ENCODE measurements at regions not wholly inside any gene's neighbourhood (a gene's known extent, or its start where the extent isn't known, plus 50 kb on each side); places are given as distances from the start of the nearest gene placed in this dataset.
"Not testable (repeated sequence)": the region's sequence is repeated elsewhere in the genome, so short reads cannot be mapped to it uniquely, and the experiment has no call there.

GRCh38 chr3:152688313-152688712 lies 146.6 kb upstream of the P2RY1 start:
- no peaks in the 10 kb centered on the region for H3K27me3 Mint-ChIP-seq (ENCODE audit: low read depth)
- Histone ChIP-seq H2BK20ac (ENCODE audit: low read depth, low read length, poor library complexity, severe bottlenecking) (no peak overlapping the region), H3K14ac (ENCODE audit: insufficient read depth, low read length) (no peak overlapping the region), H4K20me1 (ENCODE audit: control insufficient read depth, insufficient read depth, insufficient read length) (no peaks in the 10 kb centered on the region), H3K79me1 (ENCODE audit: insufficient read depth, low read depth, low read length, poor library complexity, severe bottlenecking) (no peaks in the 10 kb centered on the region), H3K27ac (ENCODE audit: insufficient read length, low read depth, low read length) (no peak overlapping the region), H4K5ac (ENCODE audit: insufficient read length, low read depth, low read length) (no peak overlapping the region), H3K23ac (ENCODE audit: insufficient read length, low read depth, low read length) (no peak overlapping the region), H3T11ph (ENCODE audit: low read length) (no peak overlapping the region), H3K18ac (ENCODE audit: insufficient read length, low read depth, low read length) (no peak overlapping the region), H2BK12ac (ENCODE audit: insufficient read length, low read depth, low read length) (no peak overlapping the region), H2BK120ac (ENCODE audit: low read depth, low read length, poor library complexity, severe bottlenecking) (no peak overlapping the region), H3K79me2 (ENCODE audit: insufficient read depth, low read length) (no peaks in the 10 kb centered on the region), H3K9me3 (ENCODE audit: control insufficient read depth, low read depth, low read length) (peaks cover 9% of the 10 kb centered on the region), H2BK15ac (ENCODE audit: low read depth, low read length) (no peak overlapping the region), H3K27me3 (ENCODE audit: insufficient read depth, low read length) (no peaks in the 10 kb centered on the region), H3K9ac (ENCODE audit: extremely low read depth, insufficient read length, low read length) (no peak overlapping the region), H2BK5ac (ENCODE audit: insufficient read length, low read length) (no peak overlapping the region), H2AFZ (ENCODE audit: low read length) (no peak overlapping the region), H4K91ac (ENCODE audit: insufficient read length, low read depth, low read length) (no peak overlapping the region), H3K23me2 (ENCODE audit: insufficient read length, low read depth, low read length, poor library complexity, severe bottlenecking) (no peaks in the 10 kb centered on the region), H3K56ac (ENCODE audit: insufficient read length, low read depth, low read length) (no peak overlapping the region), H4K8ac (replicated peaks; ENCODE audit: insufficient read length, low read depth, low read length) (no peak overlapping the region), H3K4ac (ENCODE audit: low read depth, low read length) (no peak overlapping the region), H3K4me1 (ENCODE audit: insufficient read depth, low read length) (no peaks in the 10 kb centered on the region), H2AK5ac (ENCODE audit: insufficient read length, low read length) (no peak overlapping the region), H3K4me2 (ENCODE audit: insufficient read depth, insufficient read length, low read length) (no peak overlapping the region)
- no peak overlapping the region for H3K27ac Mint-ChIP-seq
- WGBS (ENCODE audit: extremely low coverage, insufficient read length, low lambda C conversion rate): no CpG with 5 or more reads among the region's 5 CpGs
- H3K4me1 Mint-ChIP-seq: peaks cover 8 to 10% of the 10 kb centered on the region in 2 experiments; a peak in 3 of 4 replicates
- no peak overlapping the region for H3K4me3 Mint-ChIP-seq
- DNase-seq: peak; percentile 37
- no peak for TF ChIP-seq CTCF (conservative IDR thresholded peaks at IDR 0.05)
- peaks cover 5 to 6% of the 10 kb centered on the region in 2 experiments; a peak in 4 of 5 replicates for H3K9me3 Mint-ChIP-seq
- H3K36me3 Mint-ChIP-seq (ENCODE audit: insufficient read depth in 1 of 3, low read depth in 3 of 3): peaks cover 0 to 4% (median 4%) of the 10 kb centered on the region in 3 experiments; a peak in 3 of 7 replicates

GRCh38 chr3:152692326-152692725 lies 142.6 kb upstream of the P2RY1 start:
- not testable (repeated sequence) for H2BK120ac ChIP-seq (ENCODE audit: low read depth, low read length, poor library complexity, severe bottlenecking); H3K27ac Mint-ChIP-seq; H3K9me3 Mint-ChIP-seq; H3K27me3 Mint-ChIP-seq (ENCODE audit: low read depth); H3K79me2 ChIP-seq (ENCODE audit: insufficient read depth, low read length); H3K4me3 Mint-ChIP-seq; DNase-seq; H3K36me3 Mint-ChIP-seq (ENCODE audit: insufficient read depth in 1 of 3, low read depth in 3 of 3); H3K9me3 ChIP-seq (ENCODE audit: control insufficient read depth, low read depth, low read length); H3K9ac ChIP-seq (ENCODE audit: extremely low read depth, insufficient read length, low read length); H2AFZ ChIP-seq (ENCODE audit: low read length); H3K23ac ChIP-seq (ENCODE audit: insufficient read length, low read depth, low read length); H4K5ac ChIP-seq (ENCODE audit: insufficient read length, low read depth, low read length); H2AK5ac ChIP-seq (ENCODE audit: insufficient read length, low read length); H2BK15ac ChIP-seq (ENCODE audit: low read depth, low read length); H3K23me2 ChIP-seq (ENCODE audit: insufficient read length, low read depth, low read length, poor library complexity, severe bottlenecking); H3K4me1 ChIP-seq (ENCODE audit: insufficient read depth, low read length); H2BK20ac ChIP-seq (ENCODE audit: low read depth, low read length, poor library complexity, severe bottlenecking); H3K4me2 ChIP-seq (ENCODE audit: insufficient read depth, insufficient read length, low read length); H4K91ac ChIP-seq (ENCODE audit: insufficient read length, low read depth, low read length); H3K18ac ChIP-seq (ENCODE audit: insufficient read length, low read depth, low read length); H3K4ac ChIP-seq (ENCODE audit: low read depth, low read length); H3K27ac ChIP-seq (ENCODE audit: insufficient read length, low read depth, low read length); H3K14ac ChIP-seq (ENCODE audit: insufficient read depth, low read length); H2BK5ac ChIP-seq (ENCODE audit: insufficient read length, low read length); H4K20me1 ChIP-seq (ENCODE audit: control insufficient read depth, insufficient read depth, insufficient read length); H4K8ac ChIP-seq (replicated peaks; ENCODE audit: insufficient read length, low read depth, low read length); H2BK12ac ChIP-seq (ENCODE audit: insufficient read length, low read depth, low read length); H3K56ac ChIP-seq (ENCODE audit: insufficient read length, low read depth, low read length); H3K79me1 ChIP-seq (ENCODE audit: insufficient read depth, low read depth, low read length, poor library complexity, severe bottlenecking); H3T11ph ChIP-seq (ENCODE audit: low read length); H3K27me3 ChIP-seq (ENCODE audit: insufficient read depth, low read length)
- H3K4me1 Mint-ChIP-seq: peaks cover 5 to 10% of the 10 kb centered on the region in 2 experiments; a peak in 3 of 4 replicates
- no CpG with 5 or more reads among the region's 2 CpGs for WGBS (ENCODE audit: extremely low coverage, insufficient read length, low lambda C conversion rate)

Measured in H9 (cell line).